Esophagus mucosa (tissue), 1 donor: ENCODE measurements at regions not wholly inside any gene's neighbourhood (a gene's known extent, or its start where the extent isn't known, plus 50 kb on each side); places are given as distances from the start of the nearest gene placed in this dataset.
"Not testable (repeated sequence)": the region's sequence is repeated elsewhere in the genome, so short reads cannot be mapped to it uniquely, and the experiment has no call there.

Experiments used
- ATAC-seq: fragments of 200-7000 bp; cut with Tn5 transposase; one replicate; pipeline ENCODE4 v1.9.1; 2020
- donor health status: DM: yes; HTN: yes; CAD: no.

DNA sequence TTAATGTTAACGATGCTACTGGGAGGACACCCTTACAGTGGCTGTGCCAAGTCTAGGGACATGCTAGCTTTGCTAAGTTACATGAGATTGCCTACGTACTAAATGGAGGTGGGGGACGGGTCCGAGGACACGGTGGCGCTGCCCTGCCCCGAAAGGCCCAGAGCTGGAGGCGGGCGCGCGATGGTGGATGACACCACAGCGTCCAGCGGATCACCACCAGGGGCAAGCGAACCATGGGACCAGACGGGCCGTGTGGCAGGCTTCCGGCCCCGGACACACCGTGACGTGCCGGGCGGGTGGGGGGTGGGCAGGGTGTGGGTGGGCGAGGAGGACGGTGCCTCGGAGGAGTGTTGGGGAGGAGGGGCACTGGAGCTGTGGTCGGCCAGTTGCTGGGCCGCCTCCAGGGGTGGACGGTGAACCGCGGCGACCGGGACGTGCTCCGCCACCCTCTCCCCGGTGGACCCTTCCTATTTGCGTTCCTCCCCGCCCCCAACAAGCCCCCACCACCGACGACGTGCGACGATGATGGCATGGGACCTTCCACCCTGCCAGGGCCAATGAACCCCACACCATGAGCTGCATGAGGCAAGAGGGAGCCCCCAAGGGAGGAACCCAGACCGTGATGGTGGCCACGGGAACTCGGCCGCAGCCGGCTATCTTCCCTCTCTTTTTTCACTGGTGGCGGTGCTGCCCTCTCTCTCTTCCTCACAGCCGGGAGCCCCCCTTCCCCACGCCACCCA is 773.3 kb upstream of the DEFB115 start:
- ATAC-seq: no peak

DNA sequence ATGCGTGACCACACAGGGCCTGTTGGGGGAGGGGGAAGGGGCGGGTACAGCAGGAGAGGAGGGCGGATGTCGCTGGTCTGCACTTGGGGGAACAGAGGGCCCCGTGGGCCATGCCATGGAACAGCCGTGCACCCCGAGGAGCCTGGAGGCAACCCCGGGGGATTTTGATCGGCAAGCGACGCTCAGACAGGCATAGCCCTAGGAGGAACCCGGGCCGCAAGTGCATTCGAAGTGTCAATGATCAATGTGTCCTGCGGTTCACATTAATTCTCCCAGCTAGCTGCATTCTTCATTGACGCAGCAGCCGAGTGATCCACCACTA is 772.8 kb upstream of the DEFB115 start:
- no peak for ATAC-seq

DNA sequence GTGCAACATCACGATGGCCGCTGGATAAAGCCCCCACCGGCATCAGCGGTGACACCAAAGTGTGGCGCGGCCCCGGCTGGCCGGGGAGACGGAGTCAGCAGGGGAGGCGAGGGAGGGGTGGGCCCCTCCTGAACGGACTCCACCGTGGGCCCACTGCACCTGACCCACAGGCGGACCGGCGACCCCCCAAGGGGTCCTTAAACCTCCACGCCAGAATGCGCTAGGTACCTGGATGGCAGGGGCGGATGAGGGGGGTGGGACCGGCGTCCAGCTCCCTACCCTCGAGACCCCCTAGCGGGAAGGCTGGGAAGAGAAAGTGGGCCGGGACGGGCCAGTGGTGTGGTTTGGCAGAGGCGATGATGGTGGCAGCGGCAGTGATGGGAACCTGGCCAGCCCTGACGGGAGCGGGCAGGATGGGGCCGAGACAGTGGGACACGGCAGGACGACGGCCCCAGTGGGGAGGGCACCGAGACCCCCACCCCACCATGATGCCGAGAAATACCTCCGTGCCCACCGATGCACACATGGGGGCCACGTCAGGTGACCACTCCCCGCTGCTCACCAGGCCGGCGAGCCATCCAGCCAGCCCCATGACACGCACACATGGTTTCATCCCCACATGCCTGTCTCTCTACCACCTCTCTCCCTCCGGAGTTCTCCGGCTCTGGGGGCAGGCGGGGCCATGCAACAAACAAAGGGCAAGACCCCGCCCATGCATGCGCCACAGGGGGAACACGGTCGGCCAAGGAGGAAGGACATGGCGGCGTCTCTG is 771.9 kb upstream of the DEFB115 start:
- ATAC-seq: no peak

DNA sequence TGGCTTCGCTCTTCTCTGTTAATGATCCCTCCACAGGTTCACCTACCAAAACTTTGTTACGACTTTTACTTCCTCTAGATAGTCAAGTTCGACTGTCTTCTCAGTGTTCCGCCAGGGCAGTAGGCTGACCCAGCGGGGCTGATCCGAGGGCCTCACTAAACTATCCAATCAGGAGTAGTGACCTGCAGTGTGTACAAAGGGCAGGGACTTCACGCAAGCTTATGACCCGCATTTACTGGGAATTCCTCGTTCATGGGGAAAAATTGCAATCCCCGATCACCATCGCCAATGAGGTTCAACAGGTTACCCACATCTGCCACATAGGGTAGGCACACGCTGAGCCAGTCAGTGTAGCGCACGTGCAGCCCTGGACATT is 771.4 kb upstream of the DEFB115 start:
- ATAC-seq: no peak

DNA sequence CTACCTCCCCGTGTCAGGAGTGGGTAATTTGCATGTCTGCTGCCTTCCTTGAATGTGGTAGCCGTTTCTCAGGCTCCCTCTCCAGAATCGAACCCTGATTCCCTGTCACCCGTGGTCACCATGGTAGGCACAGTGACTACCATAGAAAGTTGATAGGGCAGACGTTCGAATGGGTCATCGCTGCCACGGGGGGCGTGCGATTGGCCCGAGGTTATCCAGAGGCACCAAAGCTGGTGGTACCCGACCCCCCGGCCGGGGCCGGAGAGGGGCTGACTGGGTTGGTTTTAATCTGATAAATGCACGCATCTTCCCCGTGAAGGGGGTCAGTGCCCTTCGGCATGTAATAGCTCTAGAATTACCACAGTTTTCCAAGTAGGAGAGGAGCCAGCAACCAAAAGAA is 770.0 kb upstream of the DEFB115 start:
- not testable (repeated sequence) for ATAC-seq

DNA sequence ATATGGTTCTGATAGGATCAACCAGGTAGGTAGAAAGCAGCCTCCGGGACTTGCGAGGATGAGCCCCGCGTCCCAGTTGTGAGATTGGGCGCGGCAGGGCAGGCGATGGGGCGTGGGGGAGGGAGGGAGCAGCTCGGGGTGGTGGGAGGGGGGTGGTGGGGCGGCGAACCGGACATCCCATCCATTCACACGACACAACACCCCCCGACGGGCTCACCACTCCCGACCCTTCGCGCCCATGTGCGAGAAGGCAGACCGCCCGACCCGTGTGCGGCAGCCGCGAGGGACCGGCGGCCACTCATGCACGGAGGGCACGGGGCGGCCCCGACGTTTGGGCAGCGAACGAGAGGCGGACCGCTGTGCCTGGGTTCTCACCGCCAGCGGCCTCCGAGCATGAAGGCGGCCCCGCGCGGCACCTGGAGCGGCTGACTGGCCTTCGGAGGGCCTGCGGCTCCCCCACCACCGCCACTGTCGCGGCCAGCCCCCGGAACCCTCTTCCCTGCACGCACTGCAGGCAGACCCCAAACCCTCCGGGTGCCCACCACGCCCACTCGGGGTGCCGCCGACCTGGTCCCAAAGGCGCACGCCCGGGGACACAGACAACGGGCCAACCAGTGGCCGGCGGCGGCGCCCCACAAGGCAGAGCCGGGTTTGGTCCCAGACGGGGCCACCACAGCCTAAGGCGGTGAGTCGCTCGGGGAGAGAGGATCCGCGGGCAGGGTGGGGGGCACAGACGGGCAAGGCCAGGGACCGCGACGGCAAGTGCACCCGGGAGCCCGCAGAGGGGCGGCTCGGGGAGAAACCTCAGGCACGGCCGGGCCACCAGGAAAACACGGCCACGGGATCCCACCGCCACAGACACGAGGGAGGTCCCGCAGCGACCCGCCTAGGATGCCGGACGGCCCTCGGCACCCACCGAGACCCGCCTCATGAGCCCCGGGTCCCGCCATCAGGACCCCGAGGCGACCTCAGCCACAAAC is 769.2 kb upstream of the DEFB115 start:
- ATAC-seq: no peak

DNA sequence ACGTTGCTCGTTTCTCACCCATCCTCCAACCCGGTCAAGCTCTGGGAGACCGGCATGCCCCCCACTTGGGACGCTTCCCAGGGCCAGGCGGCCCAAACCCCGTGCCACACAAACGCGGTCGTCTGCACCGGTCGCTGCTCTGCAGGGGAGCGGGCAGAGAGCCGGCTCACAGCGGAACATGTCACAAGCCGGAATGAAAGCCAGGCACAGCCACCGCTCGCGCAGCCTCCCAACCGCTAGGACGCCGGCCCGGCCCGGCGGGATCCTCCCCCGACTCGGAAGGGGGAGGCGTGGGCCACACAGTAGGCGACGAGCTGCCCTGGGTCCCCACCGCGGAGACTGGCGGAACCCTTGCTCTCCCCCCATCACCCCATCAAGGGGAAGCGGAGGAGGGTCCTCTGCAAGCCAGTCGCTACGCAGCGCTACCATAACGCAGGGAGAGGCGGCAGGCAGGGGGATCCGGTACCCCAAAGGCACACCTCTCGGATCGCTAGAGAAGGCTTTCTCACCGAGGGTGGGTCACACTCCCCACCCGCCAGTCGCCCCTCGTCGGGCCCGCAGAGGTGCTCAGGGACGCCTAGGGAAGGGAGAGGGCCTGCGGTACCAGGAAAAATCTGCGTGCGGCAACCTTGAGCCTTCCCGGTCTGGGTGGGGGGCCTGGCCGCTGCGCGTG is 768.4 kb upstream of the DEFB115 start:
- ATAC-seq: no peak

DNA sequence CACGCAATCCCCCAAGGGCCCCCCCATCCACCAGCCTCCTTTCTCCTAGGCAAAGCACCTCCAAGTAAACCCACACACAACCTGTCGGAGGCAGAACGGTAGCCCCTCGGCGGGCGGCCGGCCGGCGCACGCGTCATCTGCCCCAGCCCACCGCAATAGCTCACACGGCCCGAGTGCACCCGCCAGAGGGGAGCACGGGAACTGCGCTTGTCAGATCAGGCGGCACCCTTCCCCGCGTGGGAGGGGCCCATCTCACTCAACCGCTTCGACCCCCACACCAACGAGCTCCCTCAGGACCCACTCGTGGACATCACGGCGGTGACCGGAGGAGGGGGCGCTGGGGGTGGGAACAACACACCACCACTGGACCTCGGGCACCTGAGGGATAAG is 767.9 kb upstream of the DEFB115 start:
- no peak for ATAC-seq

DNA sequence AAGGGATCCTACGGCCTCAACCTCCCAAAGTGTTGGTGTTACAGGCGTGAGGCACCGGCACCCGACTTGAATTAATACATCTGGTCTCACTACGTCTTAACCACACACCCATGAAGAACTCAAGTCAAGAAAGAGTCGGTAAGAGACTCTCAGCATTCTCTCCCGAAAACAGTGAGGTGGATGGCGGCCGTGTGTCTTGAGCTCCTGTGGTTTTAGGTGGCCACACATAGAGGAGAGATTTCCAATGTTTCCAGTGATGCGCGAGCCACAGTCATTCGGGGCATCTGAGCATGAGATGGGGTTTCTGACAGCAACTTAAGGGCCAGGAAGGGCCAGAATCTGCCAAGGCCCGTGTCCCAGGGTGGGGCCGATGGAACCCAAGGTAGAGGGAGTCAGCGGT is 766.4 kb upstream of the DEFB115 start:
- ATAC-seq: no peak

DNA sequence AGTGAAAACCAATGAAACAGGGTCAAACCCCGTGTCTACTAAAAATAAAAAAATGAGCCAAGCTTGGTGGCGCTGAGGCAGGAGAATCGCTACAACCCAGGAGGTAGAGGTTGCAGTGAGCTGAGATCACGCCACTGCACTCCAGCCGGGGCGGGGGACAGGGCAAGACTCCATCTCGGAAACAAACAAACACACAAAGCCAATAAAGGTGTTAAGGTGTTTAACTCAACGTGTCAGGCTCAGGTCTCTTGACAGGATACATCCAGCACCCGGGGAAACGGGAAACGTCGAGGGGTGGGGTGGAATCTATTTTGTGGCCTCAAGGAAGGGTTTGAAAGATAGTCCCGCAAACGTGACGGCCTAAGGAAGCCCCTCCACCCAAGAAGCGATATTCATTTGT is 760.8 kb upstream of the DEFB115 start:
- ATAC-seq: not testable (repeated sequence)

DNA sequence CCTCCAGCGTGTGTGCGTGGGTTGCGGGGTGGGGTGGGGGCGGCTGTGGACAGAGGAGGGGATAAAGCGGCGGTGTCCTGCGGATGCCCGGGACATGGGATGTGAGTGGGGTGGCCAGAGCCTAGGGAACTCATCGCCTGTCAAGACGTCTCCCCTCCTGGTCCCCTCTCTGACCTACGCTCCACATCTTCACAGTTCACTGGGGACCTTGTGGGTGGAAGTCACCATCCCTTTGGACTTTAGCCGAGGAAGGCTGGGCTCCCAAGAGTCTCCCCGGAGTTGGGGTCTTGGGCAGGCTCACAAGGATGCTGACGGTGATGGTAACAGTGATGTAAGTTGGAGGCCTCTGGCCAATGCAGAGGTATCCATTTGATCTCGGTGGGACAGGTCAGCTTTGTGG is 760.3 kb upstream of the DEFB115 start:
- not testable (repeated sequence) for ATAC-seq

DNA sequence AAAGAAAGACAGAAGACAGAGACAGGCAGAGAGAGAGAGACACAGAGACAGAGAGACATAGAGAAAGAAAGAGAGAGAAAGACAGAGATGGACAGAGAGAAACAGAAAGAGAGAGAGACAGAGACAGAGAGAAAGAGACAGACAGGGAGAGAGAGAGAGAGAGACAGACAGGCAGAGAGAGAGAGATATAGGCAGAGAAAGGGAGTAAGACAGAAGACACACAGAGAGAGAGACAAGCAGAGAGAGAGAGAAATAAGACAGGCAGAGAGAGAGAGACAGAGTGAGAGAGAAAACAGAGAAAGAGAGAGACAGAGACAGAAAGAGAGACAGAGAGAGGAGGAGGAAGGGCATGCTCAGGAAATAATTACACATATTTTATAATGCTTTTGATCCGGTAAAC is 758.3 kb upstream of the DEFB115 start:
- ATAC-seq: no peak

DNA sequence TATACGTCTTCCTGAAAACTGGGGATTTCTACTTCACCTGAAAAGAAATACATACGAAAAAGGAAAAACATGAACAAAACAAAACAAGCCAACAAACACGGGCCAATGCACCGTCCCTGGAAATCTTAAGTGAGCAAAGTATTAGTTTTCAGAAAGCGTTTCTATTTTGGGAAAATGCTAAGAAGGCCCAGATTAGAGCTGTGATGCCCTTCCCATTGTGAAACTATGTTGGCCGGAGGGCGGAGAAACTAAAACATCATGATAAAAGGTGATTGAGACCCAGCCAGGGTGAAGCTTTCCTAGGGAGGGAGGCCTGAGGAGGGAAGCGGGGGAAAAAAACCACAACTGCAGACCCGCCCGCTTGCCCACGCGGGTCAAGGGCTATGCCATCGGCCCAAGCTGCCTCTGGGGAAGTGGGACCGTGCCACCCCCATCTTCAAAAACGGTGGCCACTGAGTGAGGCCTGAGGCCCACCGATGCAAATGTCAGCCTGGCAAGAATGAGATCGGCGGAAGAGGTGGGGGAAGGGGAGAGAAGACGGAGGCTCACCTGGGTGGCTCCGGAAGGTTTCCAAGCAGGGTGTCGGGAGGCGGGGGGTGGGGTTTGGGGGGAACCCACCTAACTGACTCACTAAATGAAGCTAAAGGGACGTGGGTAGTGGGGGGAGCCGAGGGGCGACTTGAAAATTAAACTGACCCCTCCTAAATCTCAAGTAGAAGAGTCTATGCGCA is 757.6 kb upstream of the DEFB115 start:
- not testable (repeated sequence) for ATAC-seq

DNA sequence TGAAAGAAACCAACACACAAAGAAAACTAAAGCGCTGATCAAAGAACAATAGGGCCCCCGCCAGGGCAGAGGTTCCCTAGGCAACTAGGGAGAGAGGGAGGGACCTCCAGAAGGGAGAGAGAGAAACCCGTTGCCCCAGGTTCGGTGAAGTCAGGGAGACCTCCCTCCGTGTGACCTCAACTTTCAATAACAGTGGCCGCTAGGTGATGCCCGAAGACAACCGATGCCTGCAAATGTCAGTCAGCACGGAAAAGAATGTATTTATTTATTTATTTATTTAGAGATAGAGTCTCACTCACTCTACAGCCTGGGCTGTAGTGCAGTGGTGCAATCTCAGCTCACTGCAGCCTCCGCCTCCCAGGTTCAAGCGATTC is 757.0 kb upstream of the DEFB115 start:
- ATAC-seq: not testable (repeated sequence)

DNA sequence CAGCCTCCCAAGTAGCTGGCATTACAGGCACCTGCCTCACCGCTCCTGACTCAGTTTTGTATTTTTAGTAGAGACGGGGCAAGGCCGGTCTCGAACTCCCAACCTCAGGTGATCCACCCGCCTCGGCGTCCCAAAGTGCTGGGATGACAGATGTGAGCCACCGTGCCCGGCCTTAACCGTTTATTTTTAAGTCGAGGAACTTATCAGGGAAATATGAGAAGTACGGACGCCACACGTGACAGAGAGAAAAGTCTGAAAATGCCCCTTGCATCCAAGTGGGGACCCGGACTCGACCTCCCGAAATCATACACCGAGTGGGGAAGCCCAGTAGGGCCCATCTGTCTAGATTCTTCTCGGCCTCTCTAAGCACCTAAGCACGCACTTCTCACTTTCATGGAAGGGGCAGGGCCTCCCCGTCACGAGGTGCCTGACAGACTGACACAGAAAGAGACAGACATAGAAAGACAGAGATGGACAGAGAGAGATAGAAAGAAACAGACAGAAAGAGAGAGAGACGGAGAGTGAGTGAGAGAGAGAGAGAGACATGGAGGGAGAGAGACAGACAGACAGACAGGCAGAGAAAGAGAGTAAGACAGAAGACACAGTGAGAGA is 756.5 kb upstream of the DEFB115 start:
- ATAC-seq: no peak

DNA sequence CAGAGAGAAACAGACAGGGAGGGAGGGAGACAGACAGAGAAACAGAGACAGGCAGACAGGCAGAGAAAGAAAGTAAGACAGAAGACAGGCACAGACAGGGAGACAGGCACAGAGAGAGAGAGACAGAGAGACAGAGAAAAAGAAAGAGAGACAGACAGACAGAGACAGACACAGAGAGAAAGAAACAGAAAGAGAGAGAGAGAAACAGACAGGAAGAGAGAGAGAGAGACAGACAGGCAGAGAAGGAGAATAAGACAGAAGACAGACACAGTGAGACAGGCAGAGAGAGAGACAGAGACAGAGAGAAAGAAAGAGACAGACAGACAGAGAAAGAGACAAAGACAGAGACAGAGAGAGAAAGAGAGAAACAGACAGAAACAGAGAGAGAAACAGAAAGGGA is 754.8 kb upstream of the DEFB115 start:
- ATAC-seq: no peak

DNA sequence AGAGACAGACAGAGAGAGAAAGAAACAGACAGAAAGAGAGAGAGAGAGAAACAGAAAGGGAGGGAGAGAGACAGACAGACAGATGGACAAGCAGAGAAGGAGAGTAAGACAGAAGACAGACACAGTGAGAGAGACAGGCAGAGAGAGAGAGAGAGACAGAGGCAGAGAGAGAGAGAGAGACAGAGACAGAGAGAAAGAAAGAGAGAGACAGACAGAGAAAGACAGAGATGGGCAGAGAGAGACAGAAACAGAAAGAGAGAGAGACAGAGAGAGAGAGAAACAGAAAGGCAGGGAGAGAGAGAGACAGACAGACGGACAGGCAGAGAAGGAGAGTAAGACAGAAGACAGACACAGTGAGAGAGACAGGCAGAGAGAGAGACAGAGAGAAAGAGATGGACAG is 754.3 kb upstream of the DEFB115 start:
- ATAC-seq: not testable (repeated sequence)

DNA sequence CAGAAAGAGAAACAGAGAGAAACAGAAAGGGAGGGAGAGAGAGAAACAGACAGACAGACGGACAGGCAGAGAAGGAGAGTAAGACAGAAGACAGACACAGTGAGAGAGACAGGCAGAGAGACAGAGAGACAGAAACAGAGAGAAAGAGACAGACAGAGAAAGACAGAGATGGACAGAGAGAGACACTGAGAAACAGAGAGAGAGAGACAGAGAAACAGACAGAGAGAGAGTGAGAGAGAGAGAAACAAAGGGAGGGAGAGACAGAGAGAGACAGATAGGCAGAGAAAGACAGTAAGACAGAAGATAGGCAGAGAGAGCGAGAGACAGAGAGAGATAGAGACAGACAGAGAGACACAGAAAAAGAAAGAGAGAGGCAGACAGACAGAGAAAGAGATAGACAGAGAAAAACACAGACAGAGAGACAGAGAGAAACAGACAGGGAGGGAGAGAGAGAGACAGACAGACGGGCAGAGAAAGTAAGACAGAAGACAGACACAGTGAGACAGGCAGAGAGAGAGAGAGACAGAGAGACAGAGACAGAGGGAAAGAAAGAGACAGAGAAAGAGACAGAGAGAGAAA is 753.4 kb upstream of the DEFB115 start:
- ATAC-seq: no peak

DNA sequence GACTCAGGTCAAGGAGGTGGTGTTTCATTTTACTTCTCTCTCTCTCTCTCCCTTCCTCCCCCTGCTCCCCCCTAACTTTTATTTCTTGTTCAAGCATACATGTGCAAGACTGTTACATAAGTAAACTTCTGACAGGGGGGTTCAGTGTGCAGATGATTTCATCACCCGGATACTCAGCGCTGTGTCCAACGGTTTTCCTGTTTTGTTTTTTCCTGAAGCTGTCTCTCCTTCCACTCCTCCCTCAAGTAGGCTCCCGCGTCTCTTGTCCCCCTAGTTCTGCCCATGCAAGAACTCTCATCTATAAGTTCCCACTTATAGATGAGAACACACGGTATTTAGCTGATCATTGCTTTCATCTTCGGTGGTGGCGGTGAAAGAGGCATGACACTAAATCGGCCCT is 751.9 kb upstream of the DEFB115 start:
- ATAC-seq: no peak

DNA sequence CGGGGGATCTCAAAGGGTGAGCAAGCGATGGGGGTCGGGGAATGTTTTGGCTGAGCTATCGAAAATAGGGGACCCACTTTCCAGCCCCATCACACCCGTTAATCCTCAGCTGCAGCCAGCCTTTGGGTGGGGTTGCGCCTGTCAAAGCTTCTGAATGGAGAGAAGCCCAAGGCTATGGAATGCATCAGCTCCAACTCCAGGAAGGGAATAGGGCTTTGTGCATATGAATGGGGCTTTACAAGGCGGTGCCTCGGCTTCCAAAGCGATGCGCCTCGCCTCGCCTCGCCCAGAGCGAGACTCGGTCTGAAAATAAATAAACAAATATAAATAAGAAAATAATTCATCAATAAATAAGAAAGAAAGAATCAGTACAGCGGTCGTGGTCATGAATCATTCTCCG is 751.4 kb upstream of the DEFB115 start:
- no peak for ATAC-seq

DNA sequence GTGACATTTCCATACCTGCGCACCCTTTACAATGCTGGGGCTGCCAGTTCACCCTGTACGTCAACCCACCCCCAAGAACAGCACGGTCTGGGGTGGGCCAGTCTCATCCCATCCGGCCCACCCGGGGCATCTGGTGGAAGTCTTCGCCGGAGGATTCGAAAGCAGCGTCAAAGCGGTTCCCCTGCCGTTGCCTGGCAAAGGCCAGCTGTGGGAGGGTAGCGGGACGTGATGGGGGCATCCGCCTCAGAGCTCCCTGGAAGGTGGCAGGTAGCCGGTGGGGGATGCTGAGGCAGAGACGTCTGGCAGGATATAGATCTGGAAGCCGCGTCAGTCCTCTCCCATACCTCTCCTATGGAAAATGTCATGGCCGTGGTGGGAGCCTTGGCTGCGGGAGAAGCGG is 749.1 kb upstream of the DEFB115 start:
- ATAC-seq: not testable (repeated sequence)
